ENCODE measurements at regions not wholly inside any gene's neighbourhood (a gene's known extent, or its start where the extent isn't known, plus 50 kb on each side); places are given as distances from the start of the nearest gene placed in this dataset.
A peak's percentile ranks its signal among the peaks of the same experiment; 100 is the strongest.

- in situ Hi-C loops (cut with MboI) = no loop called here
- Histone ChIP-seq H3K4me2 (ENCODE audit: unreplicated experiment) (no peak overlapping the region), H3K9me3 (ENCODE audit: low read depth) (no peaks in the 10 kb centered on the region), H3K36me3 (ENCODE audit: low read depth) (no peaks in the 10 kb centered on the region), H2AFZ (no peak overlapping the region), H3K27ac (no peak overlapping the region), H3K27me3 (replicated peaks; ENCODE audit: insufficient read depth) (no peaks in the 10 kb centered on the region), H3K9ac (no peak overlapping the region), H3K79me2 (ENCODE audit: insufficient read depth) (no peaks in the 10 kb centered on the region), H3K4me3 (no peak overlapping the region), H3F3A (ENCODE audit: insufficient read depth) (peaks cover 17% of the 10 kb centered on the region), H3K4me1 (ENCODE audit: insufficient read depth) (peaks cover 22% of the 10 kb centered on the region), H3K9me2 (ENCODE audit: insufficient read depth) (no peaks in the 10 kb centered on the region), H4K20me1 (ENCODE audit: insufficient read depth) (no peaks in the 10 kb centered on the region)
- TF ChIP-seq EZH2 (IDR thresholded peaks at IDR 0.05; ENCODE audit: insufficient read depth, poor library complexity, severe bottlenecking) (no peak), EZH2phosphoT487 (IDR thresholded peaks at IDR 0.05; ENCODE audit: insufficient read depth, low read depth) (no peak)
- WGBS, 2 experiments (ENCODE audit: low coverage in 1 of 2, low lambda C conversion rate in 2 of 2, missing lambda C conversion rate in 2 of 2) = 34 to 38% methylated on average over 2 of the region's 2 CpGs
- DNase-seq = peak; percentile 29
Measured at GRCh38 chr12:85630851-85631250, 205.4 kb downstream of the RASSF9 start.

GRCh38 chr12:85632390-85632789 lies 203.8 kb downstream of the RASSF9 start:
- no peak overlapping the region for H3K4me3 ChIP-seq
- H2AFZ ChIP-seq = no peak overlapping the region
- no peak for TF ChIP-seq EZH2phosphoT487 (IDR thresholded peaks at IDR 0.05; ENCODE audit: insufficient read depth, low read depth)
- TF ChIP-seq EZH2 (IDR thresholded peaks at IDR 0.05; ENCODE audit: insufficient read depth, poor library complexity, severe bottlenecking) = no peak
- no peaks in the 10 kb centered on the region for H3K9me2 ChIP-seq (ENCODE audit: insufficient read depth)
- H3K79me2 ChIP-seq (ENCODE audit: insufficient read depth) = no peaks in the 10 kb centered on the region
- peaks cover 2% of the 10 kb centered on the region; the same call in 1 of the 2 replicates for H3F3A ChIP-seq (ENCODE audit: insufficient read depth)
- no peak overlapping the region for H3K27ac ChIP-seq
- peaks cover 7% of the 10 kb centered on the region for H3K4me1 ChIP-seq (ENCODE audit: insufficient read depth)
- WGBS, 2 experiments (ENCODE audit: low coverage in 1 of 2, low lambda C conversion rate in 2 of 2, missing lambda C conversion rate in 2 of 2) = 15 to 22% methylated on average over 2 of the region's 2 CpGs
- no peaks in the 10 kb centered on the region for H3K27me3 ChIP-seq (replicated peaks; ENCODE audit: insufficient read depth)
- H3K9ac ChIP-seq = no peak overlapping the region
- no peak overlapping the region for H3K4me2 ChIP-seq (ENCODE audit: unreplicated experiment)
- in situ Hi-C loops (cut with MboI) = no loop called here
- H4K20me1 ChIP-seq (ENCODE audit: insufficient read depth) = no peaks in the 10 kb centered on the region
- no peaks in the 10 kb centered on the region for H3K9me3 ChIP-seq (ENCODE audit: low read depth)
- DNase-seq = peak; percentile 28
- H3K36me3 ChIP-seq (ENCODE audit: low read depth) = no peaks in the 10 kb centered on the region

- Histone ChIP-seq H3K27me3 (replicated peaks; ENCODE audit: insufficient read depth) (no peaks in the 10 kb centered on the region), H4K20me1 (ENCODE audit: insufficient read depth) (no peaks in the 10 kb centered on the region), H3K79me2 (ENCODE audit: insufficient read depth) (no peaks in the 10 kb centered on the region), H3K9ac (no peak overlapping the region), H3K9me2 (ENCODE audit: insufficient read depth) (no peaks in the 10 kb centered on the region), H3K4me3 (no peak overlapping the region), H3K9me3 (ENCODE audit: low read depth) (no peaks in the 10 kb centered on the region), H3K36me3 (ENCODE audit: low read depth) (no peaks in the 10 kb centered on the region), H2AFZ (no peak overlapping the region), H3K4me1 (ENCODE audit: insufficient read depth) (no peaks in the 10 kb centered on the region), H3K4me2 (ENCODE audit: unreplicated experiment) (no peak overlapping the region), H3K27ac (no peak overlapping the region), H3F3A (ENCODE audit: insufficient read depth) (no peaks in the 10 kb centered on the region)
- no peak for DNase-seq
- TF ChIP-seq EZH2 (IDR thresholded peaks at IDR 0.05; ENCODE audit: insufficient read depth, poor library complexity, severe bottlenecking) = no peak
- in situ Hi-C loops (cut with MboI) = no loop called here
- 97 to 100% methylated on average over 1 of the region's 1 CpG for WGBS, 2 experiments (ENCODE audit: low coverage in 1 of 2, low lambda C conversion rate in 2 of 2, missing lambda C conversion rate in 2 of 2)
Measured at GRCh38 chr12:85633491-85633890, 202.7 kb downstream of the RASSF9 start.

DNA sequence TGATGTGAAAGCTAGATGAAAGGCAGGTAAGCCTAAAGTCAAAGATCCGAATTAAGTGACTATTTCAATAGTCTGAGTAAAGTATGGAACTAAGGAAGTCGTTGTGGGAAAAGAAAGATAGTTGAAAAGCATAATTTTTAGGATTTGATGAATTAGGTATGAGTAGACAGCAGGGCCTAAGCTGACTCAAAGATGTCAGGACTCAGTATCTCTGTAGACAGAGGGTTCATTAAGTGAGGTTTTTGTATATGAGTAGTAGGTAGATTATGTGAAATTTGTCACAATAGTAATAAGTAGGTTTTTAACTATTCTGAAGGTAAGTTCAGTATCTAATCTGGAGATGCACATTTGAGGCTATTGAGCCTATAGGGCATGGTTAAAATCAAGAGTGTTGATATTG lies 196.4 kb downstream of the RASSF9 start:
- no peak overlapping the region for H3K4me3 ChIP-seq
- H4K20me1 ChIP-seq (ENCODE audit: insufficient read depth) = no peaks in the 10 kb centered on the region
- no peak for DNase-seq
- H3K9ac ChIP-seq = no peak overlapping the region
- H3K79me2 ChIP-seq (ENCODE audit: insufficient read depth) = no peaks in the 10 kb centered on the region
- 60 to 68% methylated on average over 2 of the region's 2 CpGs for WGBS, 2 experiments (ENCODE audit: low coverage in 1 of 2, low lambda C conversion rate in 2 of 2, missing lambda C conversion rate in 2 of 2)
- no peaks in the 10 kb centered on the region for H3K27me3 ChIP-seq (replicated peaks; ENCODE audit: insufficient read depth)
- no peak for TF ChIP-seq EZH2 (IDR thresholded peaks at IDR 0.05; ENCODE audit: insufficient read depth, poor library complexity, severe bottlenecking)
- no peak for TF ChIP-seq EZH2phosphoT487 (IDR thresholded peaks at IDR 0.05; ENCODE audit: insufficient read depth, low read depth)
- H3K9me3 ChIP-seq (ENCODE audit: low read depth) = no peaks in the 10 kb centered on the region
- H3F3A ChIP-seq (ENCODE audit: insufficient read depth) = peaks cover 16% of the 10 kb centered on the region
- H2AFZ ChIP-seq = no peak overlapping the region
- no peak overlapping the region for H3K27ac ChIP-seq
- no peaks in the 10 kb centered on the region for H3K36me3 ChIP-seq (ENCODE audit: low read depth)
- no peak overlapping the region for H3K4me2 ChIP-seq (ENCODE audit: unreplicated experiment)
- H3K9me2 ChIP-seq (ENCODE audit: insufficient read depth) = no peaks in the 10 kb centered on the region
- in situ Hi-C loops (cut with MboI) = no loop called here
- 0 out of 2 replicates have a peak, but pooled peaks cover 13% of the 10 kb centered on the region for H3K4me1 ChIP-seq (ENCODE audit: insufficient read depth)

DNA sequence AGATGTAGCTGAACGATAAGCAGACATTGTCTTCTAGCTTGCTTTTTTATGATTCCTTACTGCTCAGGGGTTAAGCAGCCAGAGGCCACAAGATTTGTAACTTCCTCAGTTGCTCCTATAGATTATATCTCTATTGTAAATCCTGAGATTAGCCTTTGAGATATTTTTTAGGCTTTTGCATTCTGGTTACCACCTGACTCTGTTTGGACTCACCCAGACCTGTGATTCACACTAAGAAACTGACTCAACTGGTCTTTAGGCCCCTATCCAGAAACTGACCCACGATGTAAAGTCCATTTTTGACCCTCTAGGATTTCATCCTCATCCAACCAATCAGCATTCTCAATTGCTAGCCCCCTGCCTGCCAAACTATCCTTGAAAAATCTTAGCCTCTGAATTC lies 194.4 kb downstream of the RASSF9 start:
- Histone ChIP-seq H3F3A (ENCODE audit: insufficient read depth) (peaks cover 16% of the 10 kb centered on the region), H2AFZ (peak overlapping the region; percentile 4; the same call in 1 of the 2 replicates), H3K27ac (no peak overlapping the region), H3K4me2 (ENCODE audit: unreplicated experiment) (no peak overlapping the region), H3K9ac (no peak overlapping the region), H3K4me1 (ENCODE audit: insufficient read depth) (0 out of 2 replicates have a peak, but pooled peaks cover 13% of the 10 kb centered on the region), H3K79me2 (ENCODE audit: insufficient read depth) (no peaks in the 10 kb centered on the region), H3K4me3 (no peak overlapping the region), H3K9me3 (ENCODE audit: low read depth) (no peaks in the 10 kb centered on the region), H3K36me3 (ENCODE audit: low read depth) (no peaks in the 10 kb centered on the region), H4K20me1 (ENCODE audit: insufficient read depth) (no peaks in the 10 kb centered on the region), H3K27me3 (replicated peaks; ENCODE audit: insufficient read depth) (no peaks in the 10 kb centered on the region), H3K9me2 (ENCODE audit: insufficient read depth) (no peaks in the 10 kb centered on the region)
- DNase-seq = peak; percentile 51
- in situ Hi-C loops (cut with MboI) = no loop called here
- TF ChIP-seq EZH2 (IDR thresholded peaks at IDR 0.05; ENCODE audit: insufficient read depth, poor library complexity, severe bottlenecking) (no peak), EZH2phosphoT487 (IDR thresholded peaks at IDR 0.05; ENCODE audit: insufficient read depth, low read depth) (no peak)
- WGBS, 2 experiments (ENCODE audit: low coverage in 1 of 2, low lambda C conversion rate in 2 of 2, missing lambda C conversion rate in 2 of 2) = 34 to 40% methylated on average over 2 of the region's 2 CpGs

All from GM23248 (cell line).